ENCODE measurements at regions not wholly inside any gene's neighbourhood (a gene's known extent, or its start where the extent isn't known, plus 50 kb on each side); places are given as distances from the start of the nearest gene placed in this dataset.

GRCh38 chr7:129366-130221, 62.8 kb upstream of the FAM20C start:
- ChIA-PET CTCF (no interaction called here), POLR2A (ENCODE audit: unreplicated experiment) (no interaction called here)
- H4K5ac ChIP-seq (ENCODE audit: low read depth, low read length) = no peak overlapping the region
- no peaks in the 10 kb centered on the region for H3K9me3 ChIP-seq (ENCODE audit: control insufficient read depth, insufficient read depth, low read length)
- no peak overlapping the region; the same call in 1 of the 2 replicates for H3K14ac ChIP-seq (replicated peaks; ENCODE audit: low read depth, low read length)
- no peak for TF ChIP-seq RAD21 (IDR thresholded peaks at IDR 0.05; ENCODE audit: low read length)
- TF ChIP-seq RCOR1 (IDR thresholded peaks at IDR 0.05; ENCODE audit: insufficient replicate concordance, low read length) = no peak
- no peak for TF ChIP-seq FOS (IDR thresholded peaks at IDR 0.05; ENCODE audit: low read depth, low read length)
- TF ChIP-seq, protein P1, sequence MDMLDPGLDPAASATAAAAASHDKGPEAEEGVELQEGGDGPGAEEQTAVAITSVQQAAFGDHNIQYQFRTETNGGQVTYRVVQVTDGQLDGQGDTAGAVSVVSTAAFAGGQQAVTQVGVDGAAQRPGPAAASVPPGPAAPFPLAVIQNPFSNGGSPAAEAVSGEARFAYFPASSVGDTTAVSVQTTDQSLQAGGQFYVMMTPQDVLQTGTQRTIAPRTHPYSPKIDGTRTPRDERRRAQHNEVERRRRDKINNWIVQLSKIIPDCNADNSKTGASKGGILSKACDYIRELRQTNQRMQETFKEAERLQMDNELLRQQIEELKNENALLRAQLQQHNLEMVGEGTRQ (IDR thresholded peaks at IDR 0.05; ENCODE audit: low read depth, low read length) = no peak
- no peak for TF ChIP-seq RFX5 (IDR thresholded peaks at IDR 0.05; ENCODE audit: low read depth, low read length)
- TF ChIP-seq NFE2L2 (IDR thresholded peaks at IDR 0.05; ENCODE audit: low read depth, low read length) = no peak
- no peak for TF ChIP-seq CHD1 (IDR thresholded peaks at IDR 0.05; ENCODE audit: low read depth, low read length)
- no peak for TF ChIP-seq MAFK (IDR thresholded peaks at IDR 0.05; ENCODE audit: low read depth, low read length)
- H3K56ac ChIP-seq (ENCODE audit: extremely low read depth, insufficient read depth, low read length) = no peak overlapping the region
- H3K9me1 ChIP-seq (ENCODE audit: insufficient read depth, low read length) = no peaks in the 10 kb centered on the region
- in situ Hi-C loops (cut with MboI; ENCODE audit: low sequenced_read_pairs) = no loop called here
- H4K91ac ChIP-seq (ENCODE audit: insufficient read depth, low read depth, low read length) = no peak overlapping the region
- H3K27me3 ChIP-seq (ENCODE audit: control insufficient read depth, insufficient read depth, low read length) = peaks cover 9% of the 10 kb centered on the region
- H4K20me1 ChIP-seq (ENCODE audit: insufficient read depth, low read length) = no peaks in the 10 kb centered on the region
- no peak overlapping the region for H2BK120ac ChIP-seq (ENCODE audit: low read depth, low read length)
- WGBS, 2 experiments (ENCODE audit: extremely low coverage in 2 of 2, insufficient read length in 1 of 2) = 41% methylated on average over 11 of the region's 22 CpGs; no CpG with 5 or more reads in 1 of the 2 experiments
- no peak overlapping the region for H3K4ac ChIP-seq (ENCODE audit: low read depth, low read length)
- intact Hi-C loops (cut with micrococcal nuclease) = no loop called here
- no peak; the same call in 1 of the 2 replicates for ATAC-seq (ENCODE audit: low read depth)
- H3K23ac ChIP-seq (ENCODE audit: low read depth, low read length) = no peak overlapping the region
- H3K4me3 ChIP-seq (ENCODE audit: insufficient read depth, low read depth, low read length) = no peak overlapping the region
- no peaks in the 10 kb centered on the region for H3K36me3 ChIP-seq (ENCODE audit: control insufficient read depth, insufficient read depth, low read length)
- H2BK20ac ChIP-seq (ENCODE audit: low read depth, low read length) = no peak overlapping the region
- no TSS peak for BruUV-seq (replicated peaks)
- no peak overlapping the region for H3K9ac ChIP-seq (ENCODE audit: low read depth, low read length)
- no peak overlapping the region for H3K27ac ChIP-seq (ENCODE audit: insufficient read depth, low read length)
- peaks cover 7% of the 10 kb centered on the region; the same call in 1 of the 2 replicates for H3K4me1 ChIP-seq (ENCODE audit: control insufficient read depth, insufficient read depth, low read length)
- no peak overlapping the region for H2BK5ac ChIP-seq (ENCODE audit: low read depth, low read length, poor library complexity, severe bottlenecking)
- H3K79me1 ChIP-seq (ENCODE audit: low read depth in 1 of 2, low read length in 2 of 2) = no peaks in the 10 kb centered on the region
- dilution Hi-C loops (cut with HindIII; ENCODE audit: low sequenced_read_pairs, unreplicated experiment) = no loop called here
- H2BK15ac ChIP-seq (ENCODE audit: low read depth, low read length) = no peak overlapping the region
- peak overlapping the region; percentile 70 for H2AFZ ChIP-seq (replicated peaks; ENCODE audit: low read length, poor library complexity)
- H4K8ac ChIP-seq (ENCODE audit: low read depth in 2 of 2, low read length in 2 of 2) = no peak overlapping the region
- no peak for DNase-seq
- no peak overlapping the region for H3K18ac ChIP-seq (ENCODE audit: low read depth, low read length)
- H3K4me2 ChIP-seq (ENCODE audit: low read depth, low read length) = peak overlapping the region; percentile 60
- H2AK5ac ChIP-seq (ENCODE audit: low read depth, low read length) = no peak overlapping the region
- no peak overlapping the region for H2AK9ac ChIP-seq (replicated peaks; ENCODE audit: low read depth, low read length, poor library complexity)

All from IMR-90 (cell line).